Osteocyte (in vitro differentiated cells): ENCODE measurements at regions not wholly inside any gene's neighbourhood (a gene's known extent, or its start where the extent isn't known, plus 50 kb on each side); places are given as distances from the start of the nearest gene placed in this dataset.

ENCODE experiments used
- DNase-seq: peaks from one replicate; pipeline ENCODE4 v3.0.0; 2021; ENCODE audit warnings: mixed read lengths; ENCODE audit not compliant: unreplicated experiment; ENCODE audit errors: extremely low spot score
- H3K27ac Mint-ChIP-seq: one replicate; pipeline ENCODE4 v1.8.0; 2021; ENCODE audit warnings: mild to moderate bottlenecking, mixed read lengths; ENCODE audit not compliant: unreplicated experiment
- H3K27me3 Mint-ChIP-seq: one replicate; pipeline ENCODE4 v1.8.0; 2021; ENCODE audit warnings: mixed read lengths; ENCODE audit not compliant: unreplicated experiment
- H3K36me3 Mint-ChIP-seq: one replicate; pipeline ENCODE4 v1.8.0; 2021; ENCODE audit warnings: mixed read lengths; ENCODE audit not compliant: unreplicated experiment
- H3K4me1 Mint-ChIP-seq: one replicate; pipeline ENCODE4 v1.8.0; 2021; ENCODE audit warnings: mixed read lengths; ENCODE audit not compliant: unreplicated experiment
- H3K4me3 Mint-ChIP-seq: one replicate; pipeline ENCODE4 v1.8.0; 2021; ENCODE audit warnings: mild to moderate bottlenecking, moderate library complexity, mixed read lengths; ENCODE audit not compliant: unreplicated experiment
- H3K9me3 Mint-ChIP-seq: one replicate; pipeline ENCODE4 v1.8.0; 2021; ENCODE audit warnings: mixed read lengths; ENCODE audit not compliant: unreplicated experiment
- CTCF ChIP-seq: fragments of 200-600 bp; sonication (generic); IDR thresholded peaks from 2 replicates; pipeline ENCODE4 v1.5.0; 2021; ENCODE audit warnings: antibody characterized with exemption, mild to moderate bottlenecking, moderate library complexity

- TF ChIP-seq CTCF: no peak
- H3K27me3 Mint-ChIP-seq: no peaks in the 10 kb centered on the region
- H3K4me3 Mint-ChIP-seq: peak overlapping the region; percentile 8
- DNase-seq: no peak
- peak overlapping the region; percentile 89 for H3K27ac Mint-ChIP-seq
- H3K4me1 Mint-ChIP-seq: peaks cover 31% of the 10 kb centered on the region
- peaks cover 31% of the 10 kb centered on the region for H3K36me3 Mint-ChIP-seq
- H3K9me3 Mint-ChIP-seq: peaks cover 54% of the 10 kb centered on the region
Observed at GRCh38 chr6:68256391-68256790, 378.7 kb upstream of the ADGRB3 start.

GRCh38 chr6:68252632-68253031 lies 382.4 kb upstream of the ADGRB3 start:
- Mint-ChIP-seq H3K27me3 (no peaks in the 10 kb centered on the region), H3K9me3 (peaks cover 49% of the 10 kb centered on the region), H3K36me3 (peaks cover 24% of the 10 kb centered on the region), H3K4me1 (peaks cover 40% of the 10 kb centered on the region), H3K27ac (no peak overlapping the region), H3K4me3 (no peak overlapping the region)
- TF ChIP-seq CTCF: no peak
- DNase-seq: no peak

- Mint-ChIP-seq H3K4me3 (no peak overlapping the region), H3K36me3 (peaks cover 8% of the 10 kb centered on the region), H3K4me1 (peaks cover 14% of the 10 kb centered on the region), H3K27me3 (no peaks in the 10 kb centered on the region), H3K27ac (no peak overlapping the region), H3K9me3 (peaks cover 22% of the 10 kb centered on the region)
- TF ChIP-seq CTCF: no peak
- no peak for DNase-seq
Observed at GRCh38 chr6:68247782-68248181, 387.3 kb upstream of the ADGRB3 start.

GRCh38 chr6:68240726-68241125 lies 394.4 kb upstream of the ADGRB3 start:
- H3K27me3 Mint-ChIP-seq: no peaks in the 10 kb centered on the region
- peaks cover 34% of the 10 kb centered on the region for H3K4me1 Mint-ChIP-seq
- DNase-seq: no peak
- H3K36me3 Mint-ChIP-seq: no peaks in the 10 kb centered on the region
- H3K4me3 Mint-ChIP-seq: no peak overlapping the region
- peaks cover 6% of the 10 kb centered on the region for H3K9me3 Mint-ChIP-seq
- H3K27ac Mint-ChIP-seq: peak overlapping the region; percentile 65
- no peak for TF ChIP-seq CTCF

- Mint-ChIP-seq H3K4me1 (peaks cover 33% of the 10 kb centered on the region), H3K4me3 (no peak overlapping the region), H3K27ac (no peak overlapping the region), H3K9me3 (peaks cover 6% of the 10 kb centered on the region), H3K36me3 (no peaks in the 10 kb centered on the region), H3K27me3 (no peaks in the 10 kb centered on the region)
- DNase-seq: no peak
- TF ChIP-seq CTCF: no peak
Observed at GRCh38 chr6:68239034-68239433, 396.0 kb upstream of the ADGRB3 start.
